GM21447 (cell line): ENCODE measurements at regions not wholly inside any gene's neighbourhood (a gene's known extent, or its start where the extent isn't known, plus 50 kb on each side); places are given as distances from the start of the nearest gene placed in this dataset.

Experiments used
- ATAC-seq: cut with Tn5 transposase; IDR thresholded peaks from one replicate; pipeline ENCODE4 v1.9.1; 2021; ENCODE audit not compliant: unreplicated experiment

- no peak for ATAC-seq
These were observed 2082.4 kb upstream of the PIK3C3 start for GRCh38 chr18:39872651-39873050.

GRCh38 chr18:39871961-39872360 lies 2083.1 kb upstream of the PIK3C3 start:
- no peak for ATAC-seq

- no peak for ATAC-seq
These were observed 2084.4 kb upstream of the PIK3C3 start for GRCh38 chr18:39870591-39870990.

- ATAC-seq, result no peak
These were observed 2091.1 kb upstream of the PIK3C3 start for GRCh38 chr18:39863916-39864315.

GRCh38 chr18:39862341-39862740 lies 2092.7 kb upstream of the PIK3C3 start:
- no peak for ATAC-seq

- ATAC-seq, result no peak
These were observed 2100.7 kb upstream of the PIK3C3 start for GRCh38 chr18:39854291-39854690.

- ATAC-seq, result no peak
These were observed 2108.8 kb upstream of the PIK3C3 start for GRCh38 chr18:39846265-39846664.

GRCh38 chr18:39845631-39846030 lies 2109.4 kb upstream of the PIK3C3 start:
- no peak for ATAC-seq

GRCh38 chr18:39845106-39845505 lies 2109.9 kb upstream of the PIK3C3 start:
- no peak for ATAC-seq

- no peak for ATAC-seq
These were observed 2111.5 kb upstream of the PIK3C3 start for GRCh38 chr18:39843546-39843945.

- no peak for ATAC-seq
These were observed 2112.6 kb upstream of the PIK3C3 start for GRCh38 chr18:39842366-39842914.

GRCh38 chr18:39841482-39842365 lies 2113.3 kb upstream of the PIK3C3 start:
- ATAC-seq, result no peak

- no peak for ATAC-seq
These were observed 2114.1 kb upstream of the PIK3C3 start for GRCh38 chr18:39840856-39841481.

GRCh38 chr18:39840406-39840805 lies 2114.6 kb upstream of the PIK3C3 start:
- no peak for ATAC-seq

- ATAC-seq, result no peak
These were observed 2115.3 kb upstream of the PIK3C3 start for GRCh38 chr18:39839782-39840181.

- no peak for ATAC-seq
These were observed 2116.2 kb upstream of the PIK3C3 start for GRCh38 chr18:39838831-39839230.

GRCh38 chr18:39835303-39836030 lies 2119.6 kb upstream of the PIK3C3 start:
- ATAC-seq, result no peak

- ATAC-seq, result no peak
These were observed 2120.4 kb upstream of the PIK3C3 start for GRCh38 chr18:39834636-39835035.

GRCh38 chr18:39825485-39826150 lies 2129.4 kb upstream of the PIK3C3 start:
- ATAC-seq, result no peak

GRCh38 chr18:39806525-39806924 lies 2148.5 kb upstream of the PIK3C3 start:
- ATAC-seq, result no peak

- ATAC-seq, result no peak
These were observed 2149.8 kb upstream of the PIK3C3 start for GRCh38 chr18:39805218-39805617.
